Suprapubic skin (tissue), 4 donors: ENCODE measurements at regions not wholly inside any gene's neighbourhood (a gene's known extent, or its start where the extent isn't known, plus 50 kb on each side); places are given as distances from the start of the nearest gene placed in this dataset.

Experiments
- DNase-seq, 2 donors: peaks; one replicate each; pipeline ENCODE4 v3.0.0-alpha.2; 2019; ENCODE audit warnings: low spot score in 2 of 2
- H3K27ac ChIP-seq: fragments of 200-600 bp; sonication (generic); one replicate; pipeline ENCODE4 v1.5.1; 2019
- H3K27me3 ChIP-seq: fragments of 200-600 bp; sonication (generic); one replicate; pipeline ENCODE4 v1.5.1; 2019
- H3K36me3 ChIP-seq: fragments of 200-600 bp; sonication (generic); one replicate; pipeline ENCODE4 v1.5.1; 2019
- H3K4me1 ChIP-seq: fragments of 200-600 bp; sonication (generic); one replicate; pipeline ENCODE4 v1.5.1; 2019
- H3K4me3 ChIP-seq: fragments of 200-600 bp; sonication (generic); one replicate; pipeline ENCODE4 v1.5.1; 2019; ENCODE audit warnings: mild to moderate bottlenecking
- H3K9me3 ChIP-seq: fragments of 200-600 bp; sonication (generic); one replicate; pipeline ENCODE4 v1.5.1; 2019
- CTCF ChIP-seq, 2 donors: fragments of 200-600 bp in 1 of 2; fragments of 450-650 bp in 1 of 2; sonication (generic) in 1 of 2; IDR thresholded peaks; one replicate each; pipeline ENCODE4 v1.5.1; 2016 to 2019; ENCODE audit warnings: antibody characterized with exemption in 2 of 2, mild to moderate bottlenecking in 1 of 2, moderate library complexity in 1 of 2
- EP300 ChIP-seq: sonication (generic); formaldehyde crosslinking; IDR thresholded peaks from one replicate; pipeline ENCODE4 v1.6.1; 2017; ENCODE audit warnings: antibody characterized with exemption
- POLR2A ChIP-seq, 2 donors: fragments of 450-650 bp; IDR thresholded peaks; one replicate each; pipeline ENCODE4 v1.6.1; 2017; ENCODE audit warnings: antibody characterized with exemption in 2 of 2, mild to moderate bottlenecking in 2 of 2, moderate library complexity in 2 of 2
- POLR2AphosphoS5 ChIP-seq, 3 donors: sonication (generic); formaldehyde crosslinking; IDR thresholded peaks; one replicate each; pipeline ENCODE4 v1.6.1; 2017; ENCODE audit warnings: antibody characterized with exemption in 3 of 3
- WGBS: methylation state at CpG from one replicate; pipeline ENCODE4 v1.1.5; 2018; 5-methylcytosine and 5-hydroxymethylcytosine counted together

GRCh38 chr20:22878166-22878565 is 156.9 kb upstream of the SSTR4 start:
- no peak for TF ChIP-seq POLR2AphosphoS5 (IDR thresholded peaks at IDR 0.05)
- TF ChIP-seq CTCF (IDR thresholded peaks at IDR 0.05): no peak
- TF ChIP-seq POLR2A (IDR thresholded peaks at IDR 0.05): no peak
- TF ChIP-seq EP300: no peak
- no peak for DNase-seq
- WGBS: 75% methylated on average over 4 of the region's 4 CpGs
- no peaks in the 10 kb centered on the region for H3K4me1 ChIP-seq
- H3K4me3 ChIP-seq: no peak overlapping the region
- H3K9me3 ChIP-seq: no peaks in the 10 kb centered on the region
- H3K36me3 ChIP-seq: no peaks in the 10 kb centered on the region
- H3K27ac ChIP-seq: no peak overlapping the region
- no peaks in the 10 kb centered on the region for H3K27me3 ChIP-seq

- Histone ChIP-seq H3K4me1 (no peaks in the 10 kb centered on the region), H3K9me3 (peaks cover 4% of the 10 kb centered on the region), H3K36me3 (no peaks in the 10 kb centered on the region), H3K4me3 (no peak overlapping the region), H3K27ac (no peak overlapping the region), H3K27me3 (no peaks in the 10 kb centered on the region)
- TF ChIP-seq EP300 (no peak), POLR2AphosphoS5 (IDR thresholded peaks at IDR 0.05) (no peak), POLR2A (IDR thresholded peaks at IDR 0.05) (no peak), CTCF (IDR thresholded peaks at IDR 0.05) (no peak)
- WGBS: 88% methylated on average over 2 of the region's 2 CpGs
- no peak for DNase-seq
These were observed 154.8 kb upstream of the SSTR4 start for GRCh38 chr20:22880277-22880676.

GRCh38 chr20:22887796-22888195 is 147.3 kb upstream of the SSTR4 start:
- WGBS: 59% methylated on average over 2 of the region's 2 CpGs

GRCh38 chr20:22890594-22891300 is 144.4 kb upstream of the SSTR4 start:
- H3K9me3 ChIP-seq: no peaks in the 10 kb centered on the region
- no peak for DNase-seq
- no peak for TF ChIP-seq POLR2A (IDR thresholded peaks at IDR 0.05)
- no peak for TF ChIP-seq EP300
- TF ChIP-seq POLR2AphosphoS5 (IDR thresholded peaks at IDR 0.05): no peak
- TF ChIP-seq CTCF (IDR thresholded peaks at IDR 0.05): no peak
- WGBS: 87% methylated on average over 5 of the region's 5 CpGs
- no peak overlapping the region for H3K27ac ChIP-seq
- H3K4me1 ChIP-seq: no peaks in the 10 kb centered on the region
- no peaks in the 10 kb centered on the region for H3K27me3 ChIP-seq
- H3K4me3 ChIP-seq: no peak overlapping the region
- no peaks in the 10 kb centered on the region for H3K36me3 ChIP-seq

More at GRCh38 chr20:22887796-22888195, 147.3 kb upstream of the SSTR4 start:
- no peak for DNase-seq
- Histone ChIP-seq H3K27me3 (no peaks in the 10 kb centered on the region), H3K27ac (no peak overlapping the region), H3K9me3 (peaks cover 4% of the 10 kb centered on the region), H3K4me1 (no peaks in the 10 kb centered on the region), H3K36me3 (no peaks in the 10 kb centered on the region), H3K4me3 (no peak overlapping the region)
- TF ChIP-seq CTCF (IDR thresholded peaks at IDR 0.05) (no peak), POLR2AphosphoS5 (IDR thresholded peaks at IDR 0.05) (no peak), EP300 (no peak), POLR2A (IDR thresholded peaks at IDR 0.05) (no peak)

GRCh38 chr20:22901164-22901563 is 133.9 kb upstream of the SSTR4 start:
- no peak for DNase-seq
- no peaks in the 10 kb centered on the region for H3K9me3 ChIP-seq
- H3K27me3 ChIP-seq: no peaks in the 10 kb centered on the region
- TF ChIP-seq POLR2AphosphoS5 (IDR thresholded peaks at IDR 0.05) (no peak), CTCF (IDR thresholded peaks at IDR 0.05) (no peak), EP300 (no peak), POLR2A (IDR thresholded peaks at IDR 0.05) (no peak)
- no peak overlapping the region for H3K27ac ChIP-seq
- no peaks in the 10 kb centered on the region for H3K4me1 ChIP-seq
- no peak overlapping the region for H3K4me3 ChIP-seq
- no peaks in the 10 kb centered on the region for H3K36me3 ChIP-seq
